Immature natural killer cell (primary cell): ENCODE measurements at regions not wholly inside any gene's neighbourhood (a gene's known extent, or its start where the extent isn't known, plus 50 kb on each side); places are given as distances from the start of the nearest gene placed in this dataset.
"Not testable (repeated sequence)": the region's sequence is repeated elsewhere in the genome, so short reads cannot be mapped to it uniquely, and the experiment has no call there.

Source experiments
- DNase-seq, 3 donors: peaks; one replicate each; pipeline ENCODE4 v3.0.0; 2022; ENCODE audit warnings: mixed read lengths in 1 of 3
- H3K27ac Mint-ChIP-seq, 6 donors: one replicate each; pipeline ENCODE4 v1.8.0; 2020; ENCODE audit warnings: mixed read lengths in 6 of 6, mild to moderate bottlenecking in 5 of 6, inconsistent platforms in 4 of 6, moderate library complexity in 3 of 6
- H3K27me3 Mint-ChIP-seq, 3 donors: one replicate each; pipeline ENCODE4 v1.8.0; 2020 to 2021; ENCODE audit warnings: low read depth in 3 of 3, mild to moderate bottlenecking in 3 of 3, mixed read lengths in 3 of 3, moderate library complexity in 3 of 3, inconsistent platforms in 1 of 3
- H3K36me3 Mint-ChIP-seq, 3 donors: one replicate each; pipeline ENCODE4 v1.8.0; 2020; ENCODE audit warnings: mixed read lengths in 3 of 3, inconsistent platforms in 2 of 3, mild to moderate bottlenecking in 2 of 3
- H3K4me1 Mint-ChIP-seq, 2 donors: one replicate each; pipeline ENCODE4 v1.8.0; 2020; ENCODE audit warnings: inconsistent platforms in 2 of 2, mild to moderate bottlenecking in 2 of 2, mixed read lengths in 2 of 2, moderate library complexity in 1 of 2
- H3K4me3 Mint-ChIP-seq, 5 donors: one replicate each; pipeline ENCODE4 v1.8.0; 2020; ENCODE audit warnings: mild to moderate bottlenecking in 5 of 5, mixed read lengths in 5 of 5, inconsistent platforms in 3 of 5, moderate library complexity in 3 of 5
- H3K9me3 Mint-ChIP-seq, 6 donors: one replicate each; pipeline ENCODE4 v1.8.0; 2020; ENCODE audit warnings: mild to moderate bottlenecking in 6 of 6, mixed read lengths in 6 of 6, inconsistent platforms in 4 of 6, moderate library complexity in 3 of 6

DNA sequence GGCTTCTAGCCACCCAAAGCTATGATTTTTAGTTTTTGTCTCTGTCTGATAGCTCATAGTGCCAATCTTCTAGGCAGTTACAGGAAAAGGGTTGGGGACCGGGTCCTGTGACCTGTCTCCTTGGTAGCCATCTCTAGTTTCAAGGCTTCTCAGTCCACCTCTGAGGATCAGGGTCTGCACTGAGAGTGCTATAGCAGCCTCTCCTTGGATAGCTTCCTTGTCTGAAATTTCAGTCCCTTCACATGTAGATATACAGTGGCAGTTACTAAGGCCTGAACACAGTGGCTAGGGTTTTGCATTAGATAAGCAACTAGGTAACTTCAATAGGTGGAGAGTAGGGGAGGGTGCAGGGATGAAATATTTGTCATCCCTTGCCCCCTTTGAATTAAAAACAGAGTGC is 321.3 kb downstream of the SEMA3D start:
- Mint-ChIP-seq H3K9me3 (peaks cover 3 to 30% (median 19%) of the 10 kb centered on the region in 6 donors), H3K4me1 (no peaks in the 10 kb centered on the region), H3K4me3 (no peak overlapping the region), H3K27me3 (no peaks in the 10 kb centered on the region), H3K27ac (no peak overlapping the region), H3K36me3 (peaks cover 0 to 6% (median 3%) of the 10 kb centered on the region in 3 donors)
- DNase-seq = no peak

- H3K9me3 Mint-ChIP-seq = peaks cover 10 to 69% (median 34%) of the 10 kb centered on the region in 6 donors
- H3K27me3 Mint-ChIP-seq = peaks cover 0 to 3% (median 0%) of the 10 kb centered on the region in 3 donors
- peaks cover 0 to 6% (median 3%) of the 10 kb centered on the region in 3 donors for H3K36me3 Mint-ChIP-seq
- H3K27ac Mint-ChIP-seq = no peak overlapping the region
- DNase-seq = no peak
- H3K4me1 Mint-ChIP-seq = no peaks in the 10 kb centered on the region
- no peak overlapping the region for H3K4me3 Mint-ChIP-seq
Observed at GRCh38 chr7:84857336-84857735, 329.5 kb downstream of the SEMA3D start.

- Mint-ChIP-seq H3K27ac (no peak overlapping the region), H3K9me3 (peaks cover 7 to 59% (median 25%) of the 10 kb centered on the region in 6 donors), H3K36me3 (peaks cover 0 to under 1% (median under 1%) of the 10 kb centered on the region in 3 donors), H3K4me1 (no peaks in the 10 kb centered on the region), H3K4me3 (no peak overlapping the region), H3K27me3 (peaks cover 0 to 3% (median 0%) of the 10 kb centered on the region in 3 donors)
- DNase-seq = no peak
Observed at GRCh38 chr7:84855758-84856157, 331.1 kb downstream of the SEMA3D start.

- H3K4me3 Mint-ChIP-seq, H3K36me3 Mint-ChIP-seq, H3K4me1 Mint-ChIP-seq, H3K27me3 Mint-ChIP-seq, H3K27ac Mint-ChIP-seq, DNase-seq: not testable (repeated sequence)
- H3K9me3 Mint-ChIP-seq = peaks cover 2 to 41% (median 15%) of the 10 kb centered on the region in 6 donors
Observed at GRCh38 chr7:84848974-84849372, 337.9 kb downstream of the SEMA3D start.

DNA sequence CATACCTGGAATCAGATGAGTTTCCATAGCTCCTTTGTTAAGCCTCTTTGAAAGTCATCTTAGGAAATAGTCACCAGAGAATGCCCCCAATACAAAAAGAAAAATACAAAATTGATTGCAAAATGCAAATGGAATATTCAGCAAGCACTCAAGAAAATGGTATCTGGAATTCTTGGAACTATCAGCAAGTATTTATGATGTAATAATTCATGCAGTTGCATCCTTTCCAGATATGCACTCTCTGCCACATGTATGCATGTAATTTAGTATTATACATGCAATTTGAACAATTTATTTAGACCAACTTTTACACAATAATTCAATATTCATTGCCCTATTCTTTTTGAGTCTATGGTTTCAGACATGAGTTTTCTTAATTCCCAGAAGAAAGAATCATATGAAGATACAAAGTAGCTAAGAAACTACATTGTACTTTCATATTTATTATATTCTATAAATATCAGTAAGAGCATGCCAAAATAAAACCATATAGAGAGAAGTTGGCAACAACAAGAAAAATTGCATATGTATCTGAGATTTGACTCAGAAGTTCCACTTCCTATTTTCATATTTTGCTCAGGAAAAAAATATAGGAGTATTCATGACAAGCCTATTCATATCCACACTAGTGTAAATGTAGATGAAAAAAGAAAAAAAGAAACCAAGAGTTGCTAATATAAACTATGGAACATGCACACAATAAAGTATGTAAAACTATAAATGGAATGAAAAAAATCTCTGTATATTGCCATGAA is 338.5 kb downstream of the SEMA3D start:
- Mint-ChIP-seq H3K9me3 (peaks cover 2 to 41% (median 15%) of the 10 kb centered on the region in 6 donors), H3K4me1 (no peaks in the 10 kb centered on the region), H3K27me3 (peaks cover 0 to 2% (median 0%) of the 10 kb centered on the region in 3 donors), H3K36me3 (peaks cover 0 to 3% (median 0%) of the 10 kb centered on the region in 3 donors), H3K4me3 (no peak overlapping the region), H3K27ac (no peak overlapping the region)
- DNase-seq = no peak

GRCh38 chr7:84847790-84848189 is 339.1 kb downstream of the SEMA3D start:
- no peak overlapping the region for H3K4me3 Mint-ChIP-seq
- H3K4me1 Mint-ChIP-seq = no peaks in the 10 kb centered on the region
- peaks cover 2 to 41% (median 15%) of the 10 kb centered on the region in 6 donors for H3K9me3 Mint-ChIP-seq
- H3K27me3 Mint-ChIP-seq = peaks cover 0 to 2% (median 0%) of the 10 kb centered on the region in 3 donors
- peaks cover 0 to 3% (median 0%) of the 10 kb centered on the region in 3 donors for H3K36me3 Mint-ChIP-seq
- DNase-seq = no peak
- H3K27ac Mint-ChIP-seq = no peak overlapping the region

GRCh38 chr7:84847038-84847437 is 339.8 kb downstream of the SEMA3D start:
- DNase-seq = no peak
- no peaks in the 10 kb centered on the region for H3K4me1 Mint-ChIP-seq
- peaks cover 2 to 41% (median 11%) of the 10 kb centered on the region in 6 donors for H3K9me3 Mint-ChIP-seq
- peaks cover 0 to 3% (median 0%) of the 10 kb centered on the region in 3 donors for H3K36me3 Mint-ChIP-seq
- no peak overlapping the region for H3K4me3 Mint-ChIP-seq
- H3K27me3 Mint-ChIP-seq = peaks cover 0 to 2% (median 0%) of the 10 kb centered on the region in 3 donors
- no peak overlapping the region for H3K27ac Mint-ChIP-seq

DNA sequence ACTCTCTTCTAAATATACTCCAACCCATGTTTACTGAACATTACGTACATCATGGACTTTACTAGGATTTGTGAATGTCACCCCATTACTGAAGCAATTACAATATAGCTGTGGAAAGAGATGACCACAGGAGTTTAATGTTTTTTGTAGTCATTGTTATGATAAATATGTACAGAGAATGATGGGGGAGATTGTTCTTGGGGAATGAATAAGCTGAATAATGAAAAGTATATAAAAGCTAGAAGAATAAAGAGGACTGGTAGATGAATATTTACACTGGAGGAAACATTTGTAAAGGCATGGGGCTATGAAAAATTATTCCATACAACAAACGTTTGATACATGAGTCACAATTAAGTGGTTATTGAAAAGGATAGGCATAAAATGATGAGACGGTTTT is 340.9 kb downstream of the SEMA3D start:
- peaks cover 0 to 2% (median 0%) of the 10 kb centered on the region in 3 donors for H3K27me3 Mint-ChIP-seq
- H3K4me3 Mint-ChIP-seq = no peak overlapping the region
- H3K4me1 Mint-ChIP-seq = no peaks in the 10 kb centered on the region
- H3K27ac Mint-ChIP-seq = no peak overlapping the region
- no peak for DNase-seq
- peaks cover 2 to 38% (median 10%) of the 10 kb centered on the region in 6 donors for H3K9me3 Mint-ChIP-seq
- peaks cover 0 to 3% (median 0%) of the 10 kb centered on the region in 3 donors for H3K36me3 Mint-ChIP-seq

- no peak for DNase-seq
- H3K27me3 Mint-ChIP-seq = no peaks in the 10 kb centered on the region
- H3K4me3 Mint-ChIP-seq = no peak overlapping the region
- no peak overlapping the region for H3K27ac Mint-ChIP-seq
- H3K4me1 Mint-ChIP-seq = no peaks in the 10 kb centered on the region
- H3K9me3 Mint-ChIP-seq = peaks cover 6 to 33% (median 15%) of the 10 kb centered on the region in 6 donors
- peaks cover 0 to 3% (median 0%) of the 10 kb centered on the region in 3 donors for H3K36me3 Mint-ChIP-seq
Observed at GRCh38 chr7:84844771-84845170, 342.1 kb downstream of the SEMA3D start.

- no peaks in the 10 kb centered on the region for H3K4me1 Mint-ChIP-seq
- peaks cover 0 to 7% (median 0%) of the 10 kb centered on the region in 3 donors for H3K36me3 Mint-ChIP-seq
- no peak for DNase-seq
- H3K27me3 Mint-ChIP-seq = no peaks in the 10 kb centered on the region
- H3K4me3 Mint-ChIP-seq = no peak overlapping the region
- no peak overlapping the region for H3K27ac Mint-ChIP-seq
- H3K9me3 Mint-ChIP-seq = peaks cover 6 to 29% (median 16%) of the 10 kb centered on the region in 6 donors
Observed at GRCh38 chr7:84841809-84842208, 345.0 kb downstream of the SEMA3D start.

- peaks cover 0 to 2% (median 0%) of the 10 kb centered on the region in 3 donors for H3K27me3 Mint-ChIP-seq
- no peaks in the 10 kb centered on the region for H3K4me1 Mint-ChIP-seq
- H3K4me3 Mint-ChIP-seq = no peak overlapping the region
- no peak overlapping the region for H3K27ac Mint-ChIP-seq
- H3K36me3 Mint-ChIP-seq = peaks cover 0 to 4% (median 0%) of the 10 kb centered on the region in 3 donors
- peaks cover 6 to 33% (median 16%) of the 10 kb centered on the region in 6 donors for H3K9me3 Mint-ChIP-seq
- no peak for DNase-seq
Observed at GRCh38 chr7:84838857-84839256, 348.0 kb downstream of the SEMA3D start.

GRCh38 chr7:84837405-84837804 is 349.5 kb downstream of the SEMA3D start:
- Mint-ChIP-seq H3K36me3 (peaks cover 0 to 4% (median 0%) of the 10 kb centered on the region in 3 donors), H3K27me3 (peaks cover 0 to 2% (median 0%) of the 10 kb centered on the region in 3 donors), H3K27ac (no peak overlapping the region), H3K4me3 (no peak overlapping the region), H3K4me1 (no peaks in the 10 kb centered on the region), H3K9me3 (peaks cover 6 to 37% (median 20%) of the 10 kb centered on the region in 6 donors)
- no peak for DNase-seq

- no peaks in the 10 kb centered on the region for H3K4me1 Mint-ChIP-seq
- peaks cover 4 to 45% (median 21%) of the 10 kb centered on the region in 6 donors for H3K9me3 Mint-ChIP-seq
- DNase-seq = no peak
- H3K4me3 Mint-ChIP-seq = no peak overlapping the region
- H3K27ac Mint-ChIP-seq = no peak overlapping the region
- H3K36me3 Mint-ChIP-seq = no peaks in the 10 kb centered on the region
- H3K27me3 Mint-ChIP-seq = peaks cover 0 to 3% (median 2%) of the 10 kb centered on the region in 3 donors
Observed at GRCh38 chr7:84829719-84830118, 357.1 kb downstream of the SEMA3D start.

GRCh38 chr7:84824057-84824651 is 362.7 kb downstream of the SEMA3D start:
- Mint-ChIP-seq H3K36me3 (no peaks in the 10 kb centered on the region), H3K4me1 (no peaks in the 10 kb centered on the region), H3K4me3 (no peak overlapping the region), H3K27me3 (peaks cover 0 to 2% (median 2%) of the 10 kb centered on the region in 3 donors), H3K27ac (no peak overlapping the region), H3K9me3 (peaks cover 10 to 57% (median 28%) of the 10 kb centered on the region in 6 donors)
- DNase-seq = no peak
